GM21381 (cell line): ENCODE measurements at regions not wholly inside any gene's neighbourhood (a gene's known extent, or its start where the extent isn't known, plus 50 kb on each side); places are given as distances from the start of the nearest gene placed in this dataset.

Source experiments
- ATAC-seq: cut with Tn5 transposase; IDR thresholded peaks from one replicate; pipeline ENCODE4 v1.9.1; 2021; ENCODE audit warnings: mild to moderate bottlenecking, moderate library complexity; ENCODE audit not compliant: unreplicated experiment

DNA sequence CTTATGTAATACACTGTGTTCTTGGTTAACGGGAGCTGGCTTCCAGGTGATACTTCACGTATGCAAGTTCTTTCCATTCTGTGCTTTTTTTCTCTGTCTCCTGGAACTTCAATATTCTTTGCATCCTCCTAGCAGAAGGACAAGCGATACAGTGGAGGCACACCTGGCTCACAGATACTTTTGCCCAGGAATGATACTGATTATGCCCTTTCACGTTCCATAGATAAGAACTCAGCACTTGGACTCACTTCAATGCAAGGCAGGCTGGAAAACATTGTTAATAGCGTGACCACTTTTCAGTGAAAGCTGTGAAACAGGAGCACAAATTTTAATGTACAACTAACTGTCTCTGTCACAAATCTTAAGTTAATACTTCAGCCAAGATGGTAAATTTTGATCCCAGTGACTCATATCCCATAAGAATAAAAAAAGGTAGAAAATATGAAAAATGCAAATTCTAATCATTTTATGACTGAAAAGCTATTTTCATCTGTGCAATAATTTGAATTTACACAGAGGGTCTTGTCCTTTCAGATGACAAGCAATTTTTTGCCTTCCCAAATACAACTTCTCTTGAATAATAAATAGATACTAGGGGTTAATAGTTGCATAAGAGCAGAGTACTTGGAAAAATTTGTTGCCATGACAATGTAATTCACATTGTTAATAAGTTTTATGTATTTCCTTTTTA is 919.0 kb downstream of the GALC start:
- ATAC-seq = no peak

DNA sequence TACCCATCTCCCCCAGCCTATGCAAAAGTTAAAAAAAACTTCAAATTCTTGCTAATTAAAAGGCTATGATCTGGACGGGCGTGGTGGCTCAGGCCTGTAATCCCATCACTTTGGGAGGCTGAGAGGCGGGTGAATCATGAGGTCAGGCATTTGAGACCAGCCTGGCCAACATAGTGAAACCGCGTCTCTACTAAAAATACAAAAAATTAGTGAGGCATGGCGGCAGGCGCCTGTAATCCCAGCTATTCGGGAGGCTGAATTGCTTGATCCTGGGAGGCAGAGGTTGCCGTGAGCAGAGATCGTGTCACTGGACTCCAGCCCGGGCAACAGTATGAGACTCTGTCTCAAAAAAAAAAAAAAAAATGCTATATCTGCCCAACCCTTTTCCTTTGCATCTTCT is 925.4 kb downstream of the GALC start:
- ATAC-seq = no peak

DNA sequence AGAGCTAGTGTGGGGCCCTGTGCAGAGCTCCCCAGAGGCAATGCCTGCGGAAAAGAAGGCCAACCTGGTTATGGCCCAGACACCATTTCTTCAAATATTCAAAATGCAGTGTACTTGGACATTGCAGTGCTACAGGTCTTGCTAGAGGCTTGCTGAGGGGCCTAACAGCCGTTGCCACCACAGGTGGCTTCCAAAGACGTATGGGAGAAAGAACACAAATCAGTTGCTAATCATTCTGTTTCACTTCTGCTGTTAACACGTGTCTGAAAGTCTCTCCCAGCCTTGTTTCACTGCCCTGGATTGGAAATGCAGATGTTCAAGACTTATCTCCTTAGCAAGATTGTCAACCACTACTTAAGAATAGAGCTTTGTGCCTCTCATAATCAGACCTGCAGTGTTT is 925.9 kb downstream of the GALC start:
- no peak for ATAC-seq

DNA sequence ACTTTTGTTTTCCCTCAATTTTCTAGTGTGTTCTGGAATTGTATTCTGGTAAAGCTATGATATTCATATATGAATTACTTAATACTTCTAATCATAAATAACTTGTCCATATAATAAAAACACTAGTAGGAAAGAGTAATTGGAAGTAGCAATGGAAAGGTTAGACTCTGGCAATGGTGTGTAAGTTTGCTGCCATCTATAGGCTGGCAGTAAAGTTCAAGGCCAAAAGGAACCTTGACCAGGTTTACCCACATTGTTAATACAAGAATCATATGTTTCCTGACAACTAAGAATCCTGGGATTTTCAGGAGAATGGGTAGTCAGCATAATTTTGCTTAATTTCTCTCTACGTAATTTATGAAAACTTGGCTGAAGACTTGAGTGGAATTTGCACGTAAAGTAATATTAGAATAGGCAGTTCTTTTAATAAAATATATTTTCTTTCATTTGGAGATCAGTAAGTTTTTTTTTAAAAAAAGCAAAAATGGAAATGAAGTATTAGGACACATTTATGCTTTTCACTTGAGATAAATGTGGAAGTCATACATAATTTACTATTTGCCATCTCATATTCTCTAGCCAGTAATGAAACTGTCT is 926.7 kb downstream of the GALC start:
- ATAC-seq = no peak

DNA sequence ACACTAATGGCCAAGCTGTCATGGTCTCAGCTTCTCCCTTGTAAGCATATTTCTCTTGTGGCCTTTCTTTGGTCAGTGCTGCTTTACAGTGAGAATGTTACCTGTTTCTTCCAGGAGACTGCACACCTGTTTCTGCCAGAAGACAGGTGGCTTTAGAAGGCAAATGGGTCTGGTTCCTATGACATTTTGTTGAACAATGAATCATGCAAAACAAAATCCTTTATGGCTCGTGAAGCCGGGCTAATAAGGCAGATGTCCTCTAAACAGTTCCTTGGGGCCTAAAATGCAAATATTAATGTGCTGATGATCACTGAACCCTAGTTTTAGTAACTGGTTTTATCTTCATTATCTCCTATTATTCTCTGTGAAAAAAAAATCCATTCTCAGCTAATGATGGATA is 927.6 kb downstream of the GALC start:
- no peak for ATAC-seq

DNA sequence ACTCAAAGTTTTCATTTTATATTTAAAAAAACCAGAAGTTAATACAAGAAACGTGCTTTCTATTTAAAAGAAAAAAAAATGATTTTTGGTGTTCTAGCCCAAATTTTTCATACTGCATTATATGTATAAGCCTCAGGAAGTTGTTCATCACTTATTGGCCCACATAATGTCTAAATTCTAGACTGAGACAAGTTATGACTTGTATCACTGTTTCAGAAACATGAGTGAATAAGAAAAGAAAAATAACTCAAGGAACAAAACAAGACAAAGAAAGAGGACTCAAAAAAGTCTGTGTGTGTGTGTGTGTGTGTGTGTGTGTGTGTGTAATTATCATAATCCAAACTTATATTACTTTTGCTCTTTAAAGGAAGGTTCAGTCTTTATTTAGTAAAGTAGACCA is 929.8 kb downstream of the GALC start:
- no peak for ATAC-seq

DNA sequence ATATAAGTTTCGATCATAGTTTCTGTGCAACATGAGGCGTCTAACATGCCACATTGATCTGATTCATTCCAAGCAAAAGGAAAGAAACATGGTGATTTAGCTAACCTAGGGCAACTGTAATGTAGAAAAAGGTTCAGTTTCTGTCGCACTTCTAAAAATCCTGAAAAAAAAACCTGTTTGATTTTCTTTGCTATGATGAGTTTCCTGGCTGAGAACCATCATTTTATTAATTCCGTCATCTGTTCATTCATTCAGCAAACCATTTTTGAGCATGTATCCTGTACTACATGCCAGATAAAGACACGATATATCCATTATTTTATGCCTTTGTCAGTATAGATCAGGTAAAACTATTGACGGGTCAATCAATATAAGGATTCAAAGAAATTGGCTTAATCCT is 932.6 kb downstream of the GALC start:
- ATAC-seq = no peak

DNA sequence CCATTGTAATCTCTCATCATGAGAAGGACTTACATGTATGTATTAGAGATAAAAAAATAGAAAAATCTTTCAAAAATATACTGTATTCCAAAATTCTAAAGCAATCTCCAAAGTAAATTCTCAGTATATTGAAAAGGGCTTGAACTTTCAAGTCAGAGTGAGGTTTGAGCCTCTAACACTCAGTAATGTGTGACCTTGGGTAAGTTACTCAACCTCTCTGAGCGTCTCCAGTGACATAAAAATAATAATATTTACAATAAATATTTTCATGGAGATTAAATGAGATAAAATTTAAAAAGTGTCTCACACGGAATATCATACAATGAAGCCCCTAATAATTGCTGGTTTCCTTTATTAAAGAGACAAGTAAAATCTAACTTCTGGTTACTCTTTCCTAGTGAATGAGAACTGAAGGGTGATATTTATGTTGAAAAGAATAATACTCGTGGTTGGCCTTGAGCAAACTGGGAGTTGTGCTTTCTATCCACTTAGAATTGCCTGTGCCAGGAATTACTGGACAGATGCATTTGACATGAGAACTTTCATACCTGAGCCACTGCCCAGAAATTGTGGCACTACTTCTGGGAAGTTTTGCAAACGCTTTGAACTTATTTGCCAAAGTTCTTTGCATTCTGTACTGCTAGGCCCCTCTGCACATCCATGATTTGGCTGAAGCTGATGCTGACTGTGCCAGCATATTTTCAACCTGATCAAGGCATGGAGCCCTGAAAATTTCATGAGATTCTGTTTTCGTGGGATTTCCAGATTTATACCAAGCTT is 933.7 kb downstream of the GALC start:
- no peak for ATAC-seq

DNA sequence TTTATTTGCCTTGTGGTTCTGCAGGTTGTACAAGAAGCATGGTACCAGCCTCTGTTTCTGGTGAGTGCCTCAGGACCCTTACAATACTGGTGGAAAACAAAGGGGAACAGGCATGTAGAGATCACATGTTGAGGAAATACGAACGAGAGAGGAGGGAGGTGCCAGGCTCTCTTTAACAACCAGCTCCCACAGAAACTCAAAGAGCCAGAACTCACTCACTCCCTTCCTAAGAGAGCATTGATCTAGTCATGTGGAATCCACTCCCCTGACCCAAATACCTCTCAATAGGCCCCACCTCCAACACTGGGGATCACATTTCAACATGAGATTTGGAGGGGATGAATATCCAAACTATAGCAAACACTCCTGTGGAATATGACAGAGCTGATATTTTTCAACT is 938.0 kb downstream of the GALC start:
- no peak for ATAC-seq

DNA sequence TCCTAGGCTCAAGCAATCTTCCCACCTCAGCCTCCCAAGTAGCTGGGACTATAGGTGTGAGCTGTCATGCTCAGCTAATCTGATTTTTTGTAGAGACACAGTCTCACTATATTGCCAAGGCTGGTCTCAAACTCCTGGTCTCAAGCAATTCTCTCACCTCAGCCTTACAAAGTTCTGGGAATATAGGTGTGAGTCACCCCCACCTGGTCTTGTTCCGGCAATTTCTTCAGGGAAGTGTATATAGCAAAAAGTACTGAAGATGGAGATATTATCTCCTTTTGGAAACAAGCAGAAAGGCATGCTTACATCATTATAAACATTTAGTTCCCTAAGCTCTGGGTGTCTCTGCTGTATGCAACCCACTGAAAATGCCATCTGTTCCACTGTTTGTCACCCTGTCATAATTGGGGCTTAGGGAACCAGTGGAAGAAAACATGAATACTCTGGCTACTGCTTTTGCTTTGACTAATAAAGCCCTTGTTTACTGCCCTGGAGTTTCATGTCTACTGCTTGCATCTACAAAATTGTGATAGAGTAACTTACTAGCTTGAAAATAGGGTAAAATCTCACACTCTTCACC is 940.2 kb downstream of the GALC start:
- ATAC-seq = no peak

DNA sequence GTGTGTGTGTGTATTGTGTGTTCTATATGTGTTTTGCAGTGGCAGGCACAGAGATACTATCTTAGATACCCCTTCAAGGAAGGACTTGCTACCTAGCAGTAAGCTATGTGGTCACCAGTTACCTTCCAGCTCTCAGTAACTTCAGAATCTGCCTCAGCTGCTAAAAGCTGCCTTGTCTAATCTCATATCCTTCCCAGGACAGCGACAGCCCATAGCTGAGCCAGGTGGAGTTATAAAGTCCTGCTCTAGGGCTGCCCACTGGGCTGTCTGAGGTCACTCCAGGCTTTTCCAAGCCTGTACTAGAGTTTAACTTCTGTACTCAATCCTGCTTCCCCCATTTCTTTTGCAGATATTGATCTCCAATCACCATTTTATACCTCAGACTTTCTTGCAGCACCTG is 942.6 kb downstream of the GALC start:
- no peak for ATAC-seq

DNA sequence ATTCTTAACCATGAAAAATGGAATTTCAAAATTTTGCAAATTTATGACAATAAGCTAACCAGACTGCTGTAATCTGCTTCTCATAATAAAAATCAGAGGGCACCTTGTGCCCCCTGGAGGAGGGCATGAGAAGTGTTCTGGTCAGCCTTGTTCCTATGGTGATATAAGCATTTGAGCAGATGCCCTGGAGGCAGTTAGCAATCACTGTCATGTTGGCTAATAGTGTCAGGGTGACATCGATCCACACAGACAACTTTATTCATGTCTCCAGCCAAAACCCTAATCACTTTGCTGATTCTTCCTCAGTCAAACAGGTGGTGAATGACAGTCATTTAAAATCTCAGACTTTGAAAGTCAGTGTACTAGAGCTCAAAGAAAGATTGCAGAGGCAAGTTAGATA is 943.0 kb downstream of the GALC start:
- no peak for ATAC-seq

DNA sequence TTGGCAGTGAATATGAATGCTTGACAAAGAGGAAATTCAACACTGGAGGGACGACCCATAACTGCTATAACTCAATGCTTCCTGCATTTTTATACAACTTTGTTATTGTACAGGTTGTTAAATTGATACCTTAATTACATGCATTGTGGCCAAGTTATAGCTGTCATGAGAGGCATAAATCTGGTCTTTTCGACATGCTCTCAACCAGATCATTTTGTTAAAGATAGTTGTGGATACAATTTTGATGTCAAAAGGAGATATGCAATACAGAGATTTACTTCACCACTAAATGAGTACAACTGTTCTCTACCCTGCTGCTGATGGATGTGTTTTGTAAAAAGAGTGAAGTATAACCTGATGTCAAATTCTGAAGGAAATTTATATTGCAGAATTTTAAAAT is 946.0 kb downstream of the GALC start:
- no peak for ATAC-seq

DNA sequence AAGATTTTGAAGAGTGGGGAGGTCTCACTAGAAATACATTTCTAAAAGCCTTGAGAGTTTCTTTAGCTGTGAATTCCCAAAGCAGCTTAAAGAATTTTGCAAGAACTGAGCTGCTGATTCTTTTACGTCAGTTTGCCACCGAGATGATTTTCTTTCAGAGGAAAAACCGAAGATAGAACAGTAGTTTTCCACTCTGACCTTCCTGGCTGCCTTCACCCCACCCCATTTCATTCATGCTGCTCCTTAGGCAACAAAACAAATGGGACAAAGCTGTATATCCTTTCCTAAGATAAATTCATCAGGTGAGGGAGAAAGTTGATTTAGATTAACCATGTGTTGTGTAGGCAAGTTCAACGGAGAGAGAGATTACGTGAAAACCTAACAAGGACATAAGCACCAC is 947.0 kb downstream of the GALC start:
- no peak for ATAC-seq

DNA sequence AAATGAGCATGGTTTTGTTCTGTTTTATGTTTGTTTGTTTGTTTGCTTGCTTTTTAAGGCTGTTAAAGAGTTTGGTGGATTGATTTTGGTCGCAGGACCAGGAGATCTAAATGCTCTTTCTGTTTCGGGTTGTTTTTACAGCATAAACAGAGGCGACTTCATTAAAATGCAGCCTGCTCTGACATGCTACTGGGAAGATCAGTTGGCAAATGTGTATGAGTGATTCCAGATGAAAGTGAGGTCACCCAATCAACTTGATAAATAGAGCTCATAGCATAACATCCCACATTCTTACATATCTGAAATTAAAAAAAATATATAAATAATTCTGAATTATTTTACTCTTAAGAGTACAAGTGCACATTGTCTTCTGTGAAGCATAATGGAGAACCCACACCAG is 947.7 kb downstream of the GALC start:
- no peak for ATAC-seq

DNA sequence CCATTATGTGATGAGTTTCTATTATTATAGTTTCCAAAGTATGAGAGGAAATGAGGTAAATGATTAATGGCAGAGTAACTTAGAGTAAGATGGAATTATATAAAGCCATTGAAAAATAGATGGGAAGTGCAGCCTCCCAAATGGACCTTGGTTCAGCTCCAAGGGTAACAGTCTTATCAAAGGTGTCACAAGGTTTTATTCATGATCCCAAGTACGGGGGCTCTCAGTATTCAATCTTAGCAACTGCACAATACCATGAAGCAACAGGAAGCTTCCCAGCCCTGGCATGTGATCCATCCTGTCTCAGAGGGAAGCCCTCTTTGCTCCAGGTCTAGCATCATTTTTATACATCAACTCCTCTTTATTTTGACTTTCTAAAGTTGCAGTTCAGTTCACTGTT is 948.2 kb downstream of the GALC start:
- no peak for ATAC-seq

DNA sequence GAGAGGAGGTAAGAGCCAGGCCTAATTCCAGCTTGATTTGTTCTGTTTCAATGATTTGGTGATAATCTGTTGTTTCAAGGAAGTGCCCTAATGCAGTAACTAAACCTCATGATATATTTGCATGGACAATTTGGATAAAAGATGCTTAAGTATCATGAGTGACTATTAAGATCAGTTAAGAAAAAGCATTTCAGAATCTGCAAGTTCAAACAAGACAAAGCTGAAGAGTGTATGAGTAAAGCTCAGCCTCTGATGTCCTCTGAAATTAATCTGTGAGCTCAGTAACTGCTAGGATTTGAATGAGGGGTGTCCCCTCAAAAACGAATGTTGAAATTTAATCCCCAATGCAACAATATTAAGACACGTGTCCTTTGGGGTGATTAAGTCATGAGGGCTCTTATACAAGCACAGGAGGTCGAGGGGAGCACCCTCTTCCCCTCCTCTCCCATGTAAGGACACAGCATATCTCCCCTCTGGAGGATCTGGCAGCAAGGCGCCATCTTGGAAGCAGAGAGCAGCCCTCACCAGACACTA is 949.2 kb downstream of the GALC start:
- no peak for ATAC-seq

DNA sequence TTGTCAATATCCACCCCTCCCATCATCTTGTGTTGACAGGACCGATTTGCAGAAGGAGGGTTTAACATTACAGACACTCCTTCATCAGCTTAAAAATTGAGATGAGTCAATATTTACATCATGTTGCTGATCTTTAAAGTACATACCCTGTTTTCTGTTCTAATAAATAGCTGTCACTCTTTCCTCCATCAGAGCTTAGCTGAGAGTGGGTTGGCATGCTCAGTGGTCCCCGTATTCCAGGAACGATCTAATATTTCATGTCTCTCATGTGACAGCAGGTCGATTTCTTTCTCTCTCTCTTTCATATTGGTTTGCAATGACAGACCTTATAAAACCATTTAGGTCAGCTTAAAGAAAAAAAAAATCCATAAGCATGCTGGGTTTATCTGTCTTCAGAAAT is 950.6 kb downstream of the GALC start:
- no peak for ATAC-seq

DNA sequence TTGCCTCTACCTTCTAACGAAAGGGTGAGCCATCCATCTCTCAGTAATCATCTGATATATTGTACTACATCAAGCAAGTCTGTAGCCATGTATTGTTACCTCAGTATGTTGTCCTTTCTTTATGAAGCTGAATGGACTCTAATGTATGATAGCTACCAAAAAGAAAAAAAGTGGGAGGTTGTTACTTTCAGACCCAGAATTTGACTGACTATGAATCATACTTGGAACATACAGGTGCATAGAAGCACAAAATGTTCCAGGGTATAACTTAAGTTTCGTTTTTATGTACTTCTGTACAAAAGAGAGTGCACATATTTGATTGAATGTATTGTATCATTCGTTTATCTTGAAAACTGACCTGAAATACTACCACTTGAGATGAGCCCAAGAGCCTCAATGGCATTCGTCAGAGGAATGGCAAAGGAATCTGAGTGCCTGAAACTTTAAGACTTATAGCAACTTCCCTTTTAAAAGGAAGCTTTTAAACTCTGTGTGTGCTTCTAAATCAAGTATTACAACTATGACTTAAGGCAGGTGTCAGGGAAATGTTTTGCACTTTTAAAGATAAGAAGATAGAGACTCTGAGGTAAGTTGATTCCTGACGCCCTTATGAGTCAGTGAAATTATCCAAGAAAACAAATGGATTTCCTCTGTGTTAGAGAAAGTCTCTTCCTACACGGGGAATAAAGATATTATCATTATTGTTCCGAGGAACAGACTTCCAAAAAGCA is 951.5 kb downstream of the GALC start:
- ATAC-seq = no peak

DNA sequence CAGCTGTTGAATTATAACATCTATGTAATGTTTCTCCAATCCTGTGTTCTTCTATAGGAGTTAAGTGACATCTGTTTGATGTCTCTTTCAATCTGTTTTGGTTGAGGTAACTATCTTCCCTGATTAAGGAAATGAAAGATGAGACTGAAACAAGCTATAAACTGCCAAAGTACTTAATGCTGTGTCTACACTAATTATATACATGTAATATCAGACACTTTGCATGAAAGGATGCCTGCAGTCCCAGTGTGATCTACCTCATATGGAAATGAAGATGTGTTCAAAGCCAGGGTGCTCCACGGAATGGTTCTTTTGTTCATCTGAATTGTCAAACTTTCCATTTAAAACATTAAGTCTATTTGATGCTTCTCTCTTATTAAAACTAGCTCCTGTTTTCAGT is 958.3 kb downstream of the GALC start:
- no peak for ATAC-seq

DNA sequence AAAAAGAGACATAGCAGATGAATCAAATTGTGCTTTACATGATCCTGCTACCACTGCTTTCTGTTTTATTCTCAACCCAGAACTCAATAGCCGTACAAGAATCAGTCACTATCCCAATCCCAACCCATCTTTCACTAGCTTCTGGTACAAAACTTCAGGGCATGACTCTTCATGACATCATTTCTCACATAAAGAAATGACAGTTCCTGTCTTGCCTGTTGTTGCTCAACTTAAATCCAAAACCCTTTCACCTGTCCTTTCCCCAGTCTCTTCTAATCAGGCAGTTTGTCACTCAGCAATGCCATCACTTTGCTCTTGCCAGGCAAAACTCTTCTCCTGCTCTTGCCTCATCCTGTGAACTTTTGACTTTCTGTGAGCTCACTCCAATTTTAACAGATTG is 962.8 kb downstream of the GALC start:
- no peak for ATAC-seq
